ENCODE measurements at regions not wholly inside any gene's neighbourhood (a gene's known extent, or its start where the extent isn't known, plus 50 kb on each side); places are given as distances from the start of the nearest gene placed in this dataset.

- TF ChIP-seq POLR2AphosphoS5 (IDR thresholded peaks at IDR 0.05; ENCODE audit: borderline replicate concordance, low read depth, low read length) (no peak), EZH2 (IDR thresholded peaks at IDR 0.05) (no peak)
These were observed 58.6 kb downstream of the RASL11A start for GRCh38 chr13:27329210-27329609.
